K562 (cell line): ENCODE measurements at regions not wholly inside any gene's neighbourhood (a gene's known extent, or its start where the extent isn't known, plus 50 kb on each side); places are given as distances from the start of the nearest gene placed in this dataset.

ENCODE experiments used
- ATAC-seq: fragments of 200-7000 bp; cut with Tn5 transposase; 3 replicates; pipeline ENCODE4 v1.9.1; 2020; ENCODE audit warnings: moderate library complexity
- BruUV-seq: library from RNA; stranded (reverse); fragments of 400-500 nt; replicated peaks from 2 replicates; lab custom pipeline; 2021; lab: Mats Ljungman, UMichigan
- CTCF ChIA-PET: fragments of 300-600 bp; formaldehyde crosslinking; extraction: SDS; loops from one replicate; lab custom pipeline; 2021; ENCODE audit warnings: low intra/inter-chr PET ratio; lab: Yijun Ruan, JAX
- POLR2A ChIA-PET: fragments of 300-600, 350-650 bp; sonication (Branson Sonifier 250); formaldehyde crosslinking; extraction: SDS; loops from one replicate; lab custom pipeline; 2021; ENCODE audit warnings: antibody characterized with exemption, inconsistent platforms; lab: Yijun Ruan, JAX
- DNase-seq, 4 experiments: peaks; one replicate each; pipeline versions ENCODE4 v3.0.0 to v3.0.0-alpha.2; 2011 to 2018; ENCODE audit warnings: low spot score in 3 of 4, mixed read lengths in 3 of 4; ENCODE audit errors: extremely low read depth in 1 of 4
- FAIRE-seq: peaks from 2 replicates; lab custom pipeline; 2011; peaks lifted over from hg19 to GRCh38; lab: Jason Lieb, UNC
- H2AFZ ChIP-seq: 2 replicates; pipeline ENCODE4 v1.6.0; 2011; ENCODE audit warnings: low read depth, low read length, control low read depth, inconsistent platforms
- H3K27ac ChIP-seq: fragments of 200-600 bp; 3 replicates; pipeline ENCODE4 v1.8.0; 2011; ENCODE audit warnings: low read depth, mild to moderate bottlenecking, control low read depth, inconsistent platforms, low read length, moderate library complexity, mixed read lengths; ENCODE audit errors: extremely low read depth
- H3K27me3 ChIP-seq, 2 experiments: fragments of 300-600 bp in 1 of 2; 2 replicates in 1 of 2; 3 replicates in 1 of 2; pipeline versions ENCODE4 v1.6.0 to v1.8.0; 2011; ENCODE audit warnings: inconsistent platforms in 2 of 2, low read length in 2 of 2, mild to moderate bottlenecking in 1 of 2, mixed read lengths in 1 of 2, moderate library complexity in 1 of 2; ENCODE audit not compliant: control insufficient read depth in 2 of 2, insufficient read depth in 2 of 2
- H3K36me3 ChIP-seq: fragments of 300-600 bp; 3 replicates; pipeline ENCODE4 v1.8.0; 2011; ENCODE audit warnings: mild to moderate bottlenecking, low read length, inconsistent platforms; ENCODE audit not compliant: control insufficient read depth, insufficient read depth
- H3K4me1 ChIP-seq, 2 experiments: fragments of 200-600 bp in 1 of 2; replicated peaks in 1 of 2; 2 replicates in 1 of 2; 3 replicates in 1 of 2; pipeline versions ENCODE4 v1.5.1 to v1.8.0; 2011; ENCODE audit warnings: inconsistent platforms in 2 of 2, low read length in 2 of 2, mild to moderate bottlenecking in 1 of 2, mixed read lengths in 1 of 2, moderate library complexity in 1 of 2; ENCODE audit not compliant: control insufficient read depth in 2 of 2, insufficient read depth in 2 of 2
- H3K4me2 ChIP-seq: 2 replicates; pipeline ENCODE4 v1.6.1; 2011; ENCODE audit warnings: low read length, control low read depth, inconsistent platforms, mixed read lengths; ENCODE audit not compliant: insufficient read depth
- H3K4me3 ChIP-seq: fragments of 200-600 bp; sonication (generic), shearing (Covaris generic); 2 replicates; pipeline ENCODE4 v1.5.1; 2016; ENCODE audit warnings: control low read depth, inconsistent platforms
- H3K79me2 ChIP-seq: fragments of 200-600 bp; 3 replicates; pipeline ENCODE4 v1.8.0; 2011; ENCODE audit warnings: low read length, inconsistent platforms; ENCODE audit not compliant: control insufficient read depth, insufficient read depth
- H3K9ac ChIP-seq, 2 experiments: 2 replicates each; pipeline versions ENCODE4 v1.6.0 to v1.6.1; 2011; ENCODE audit warnings: low read depth in 2 of 2, low read length in 2 of 2, control low read depth in 1 of 2, inconsistent platforms in 1 of 2, mild to moderate bottlenecking in 1 of 2, mixed read lengths in 1 of 2; ENCODE audit not compliant: insufficient read depth in 1 of 2
- H3K9me1 ChIP-seq: one replicate; pipeline ENCODE4 v1.6.0; 2011; ENCODE audit warnings: inconsistent platforms, mild to moderate bottlenecking, low read length, moderate library complexity; ENCODE audit not compliant: control insufficient read depth, insufficient read depth
- H3K9me3 ChIP-seq: replicated peaks from 2 replicates; pipeline ENCODE4 v1.5.1; 2011; ENCODE audit warnings: low read depth, low read length, inconsistent platforms; ENCODE audit not compliant: control insufficient read depth, insufficient read depth
- H4K20me1 ChIP-seq: replicated peaks from 2 replicates; pipeline ENCODE4 v1.6.1; 2011; ENCODE audit warnings: low read length, inconsistent platforms, mixed read lengths; ENCODE audit not compliant: control insufficient read depth, insufficient read depth
- ILF3 ChIP-seq: fragments of 450-650 bp; IDR thresholded peaks from 2 replicates; pipeline ENCODE4 v1.6.1; 2018; ENCODE audit warnings: antibody characterized with exemption, mild to moderate bottlenecking, moderate library complexity, borderline replicate concordance
- MAZ ChIP-seq, 2 experiments: fragments of 450-650 bp in 1 of 2; sonication (generic) in 1 of 2; formaldehyde crosslinking; IDR thresholded peaks in 1 of 2; conservative IDR thresholded peaks in 1 of 2; 2 replicates each; pipeline versions ENCODE4 v1.4.0 to v1.5.0; 2020; ENCODE audit warnings: mild to moderate bottlenecking in 1 of 2, missing genetic modification reagents in 1 of 2
- MEF2D ChIP-seq: conservative IDR thresholded peaks from 2 replicates; pipeline ENCODE4 v1.6.1; 2016; ENCODE audit warnings: low read depth, missing genetic modification characterization, missing compliant biosample characterization
- SIN3A ChIP-seq, 2 experiments: fragments of 150-350 bp in 1 of 2; IDR thresholded peaks; 2 replicates each; pipeline ENCODE4 v1.6.1; 2011 to 2016; ENCODE audit warnings: borderline replicate concordance in 2 of 2, low read depth in 2 of 2, low read length in 2 of 2, mild to moderate bottlenecking in 2 of 2, moderate library complexity in 2 of 2; ENCODE audit not compliant: control insufficient read depth in 1 of 2
- SOX6 ChIP-seq: fragments of 450-650 bp; IDR thresholded peaks from 2 replicates; pipeline ENCODE4 v1.6.1; 2014; ENCODE audit warnings: mild to moderate bottlenecking
- WGBS: fragments of 100-300 bp; shearing (Covaris generic); methylation state at CpG from one replicate; pipeline ENCODE4 v1.1.6; 2016; ENCODE audit warnings: low coverage, mixed read lengths; ENCODE audit not compliant: insufficient coverage; ENCODE audit errors: missing lambda C conversion rate; 5-methylcytosine and 5-hydroxymethylcytosine counted together
- in situ Hi-C: fragments of 300-500 bp; cut with MboI; formaldehyde crosslinking; loops from 4 replicates; pipeline ENCODE4 v1.15.0; 2018; ENCODE audit warnings: inconsistent platforms, mixed read lengths
- intact Hi-C: fragments of 100-400 bp; cut with micrococcal nuclease; formaldehyde crosslinking; loops from 2 replicates; pipeline ENCODE4 v1.14.2; 2022
- TF ChIP-seq, protein P1 (sequence below): fragments of 250-450 bp; sonication (Bioruptor Pico); IDR thresholded peaks from 2 replicates; pipeline ENCODE4 v1.5.0; 2020; ENCODE audit warnings: mild to moderate bottlenecking, borderline replicate concordance

GRCh38 chr5:27325513-27325912 lies 287.1 kb upstream of the CDH9 start (continued):
- TF ChIP-seq SIN3A (IDR thresholded peaks at IDR 0.05; ENCODE audit: borderline replicate concordance in 2 of 2, control insufficient read depth in 1 of 2, low read depth in 2 of 2, low read length in 2 of 2) (no peak), MEF2D (tag) (no peak), SOX6 (no peak)

DNA sequence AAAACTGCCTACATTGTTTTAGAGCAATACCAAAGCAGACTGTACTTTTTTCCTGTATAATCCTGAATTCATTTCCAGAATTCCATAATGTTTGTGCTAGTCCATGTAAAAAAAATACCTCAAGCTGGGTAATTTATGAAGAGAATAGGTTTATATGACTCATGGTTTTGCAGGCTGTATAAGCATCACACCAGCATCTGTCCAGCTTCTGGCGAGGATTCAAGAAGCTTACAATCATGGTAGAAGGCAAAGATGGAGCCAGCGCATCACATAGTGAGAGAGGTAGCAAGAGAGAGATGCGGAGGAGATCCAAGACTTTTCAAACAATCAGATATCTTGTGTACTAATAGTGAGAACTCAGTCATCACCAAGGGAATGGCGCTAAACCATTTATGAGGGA lies 280.3 kb upstream of the CDH9 start:
- Histone ChIP-seq H3K4me3 (no peak overlapping the region), H3K4me1 (no peaks in the 10 kb centered on the region), H3K27me3 (no peaks in the 10 kb centered on the region), H3K4me2 (no peak overlapping the region), H2AFZ (no peak overlapping the region), H3K9me1 (no peaks in the 10 kb centered on the region), H3K9me3 (no peaks in the 10 kb centered on the region)
- ATAC-seq (no peak), FAIRE-seq (no peak)
- WGBS: 36% methylated on average over 4 of the region's 4 CpGs
- BruUV-seq: no TSS peak
- TF ChIP-seq ILF3 (no peak), MAZ (CRISPR knock-in tag; conservative IDR thresholded peaks at IDR 0.05 in 1 of 2, IDR thresholded peaks at IDR 0.05 in 1 of 2) (no peak)
- TF ChIP-seq, protein P1, sequence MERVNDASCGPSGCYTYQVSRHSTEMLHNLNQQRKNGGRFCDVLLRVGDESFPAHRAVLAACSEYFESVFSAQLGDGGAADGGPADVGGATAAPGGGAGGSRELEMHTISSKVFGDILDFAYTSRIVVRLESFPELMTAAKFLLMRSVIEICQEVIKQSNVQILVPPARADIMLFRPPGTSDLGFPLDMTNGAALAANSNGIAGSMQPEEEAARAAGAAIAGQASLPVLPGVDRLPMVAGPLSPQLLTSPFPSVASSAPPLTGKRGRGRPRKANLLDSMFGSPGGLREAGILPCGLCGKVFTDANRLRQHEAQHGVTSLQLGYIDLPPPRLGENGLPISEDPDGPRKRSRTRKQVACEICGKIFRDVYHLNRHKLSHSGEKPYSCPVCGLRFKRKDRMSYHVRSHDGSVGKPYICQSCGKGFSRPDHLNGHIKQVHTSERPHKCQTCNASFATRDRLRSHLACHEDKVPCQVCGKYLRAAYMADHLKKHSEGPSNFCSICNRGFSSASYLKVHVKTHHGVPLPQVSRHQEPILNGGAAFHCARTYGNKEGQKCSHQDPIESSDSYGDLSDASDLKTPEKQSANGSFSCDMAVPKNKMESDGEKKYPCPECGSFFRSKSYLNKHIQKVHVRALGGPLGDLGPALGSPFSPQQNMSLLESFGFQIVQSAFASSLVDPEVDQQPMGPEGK: no peak
- TF ChIP-seq, all 486 proteins: peak for 0
- Histone ChIP-seq H4K20me1 (no peaks in the 10 kb centered on the region), H3K27ac (no peak overlapping the region), H3K79me2 (no peaks in the 10 kb centered on the region), H3K9ac (no peak overlapping the region), H3K36me3 (no peaks in the 10 kb centered on the region)
- CTCF ChIA-PET: no interaction called here
- intact Hi-C loops (no loop called here), in situ Hi-C loops (no loop called here)
- POLR2A ChIA-PET: no interaction called here
- no peak for DNase-seq
